ENCODE measurements at regions not wholly inside any gene's neighbourhood (a gene's known extent, or its start where the extent isn't known, plus 50 kb on each side); places are given as distances from the start of the nearest gene placed in this dataset.
"Not testable (repeated sequence)": the region's sequence is repeated elsewhere in the genome, so short reads cannot be mapped to it uniquely, and the experiment has no call there.

GRCh38 chr13:111702059-111702458 lies 364.9 kb upstream of the SOX1 start:
- H2BK12ac ChIP-seq (ENCODE audit: insufficient read length, low read depth, low read length); H3K27me3 Mint-ChIP-seq (ENCODE audit: low read depth); H3K18ac ChIP-seq (ENCODE audit: insufficient read length, low read depth, low read length); H3K27me3 ChIP-seq (ENCODE audit: insufficient read depth, low read length); H3K9me3 ChIP-seq (ENCODE audit: control insufficient read depth, low read depth, low read length); H4K91ac ChIP-seq (ENCODE audit: insufficient read length, low read depth, low read length); H3K9ac ChIP-seq (ENCODE audit: extremely low read depth, insufficient read length, low read length); H4K20me1 ChIP-seq (ENCODE audit: control insufficient read depth, insufficient read depth, insufficient read length); H3K79me1 ChIP-seq (ENCODE audit: insufficient read depth, low read depth, low read length, poor library complexity, severe bottlenecking); H2BK15ac ChIP-seq (ENCODE audit: low read depth, low read length); H3K4me3 Mint-ChIP-seq; DNase-seq; H3K27ac Mint-ChIP-seq; H4K8ac ChIP-seq (replicated peaks; ENCODE audit: insufficient read length, low read depth, low read length); H3K36me3 Mint-ChIP-seq (ENCODE audit: insufficient read depth in 1 of 3, low read depth in 3 of 3); H3K79me2 ChIP-seq (ENCODE audit: insufficient read depth, low read length); H3K14ac ChIP-seq (ENCODE audit: insufficient read depth, low read length); H3K9me3 Mint-ChIP-seq; H3K4me1 Mint-ChIP-seq; H3K27ac ChIP-seq (ENCODE audit: insufficient read length, low read depth, low read length); H2BK5ac ChIP-seq (ENCODE audit: insufficient read length, low read length); H2AFZ ChIP-seq (ENCODE audit: low read length); H3K23me2 ChIP-seq (ENCODE audit: insufficient read length, low read depth, low read length, poor library complexity, severe bottlenecking); H2BK120ac ChIP-seq (ENCODE audit: low read depth, low read length, poor library complexity, severe bottlenecking); H3K4me1 ChIP-seq (ENCODE audit: insufficient read depth, low read length); H3T11ph ChIP-seq (ENCODE audit: low read length); H3K56ac ChIP-seq (ENCODE audit: insufficient read length, low read depth, low read length); H2BK20ac ChIP-seq (ENCODE audit: low read depth, low read length, poor library complexity, severe bottlenecking); H2AK5ac ChIP-seq (ENCODE audit: insufficient read length, low read length); H3K23ac ChIP-seq (ENCODE audit: insufficient read length, low read depth, low read length); H4K5ac ChIP-seq (ENCODE audit: insufficient read length, low read depth, low read length); H3K4me2 ChIP-seq (ENCODE audit: insufficient read depth, insufficient read length, low read length); H3K4ac ChIP-seq (ENCODE audit: low read depth, low read length): not testable (repeated sequence)
- no CpG with 5 or more reads among the region's 5 CpGs for WGBS (ENCODE audit: extremely low coverage, insufficient read length, low lambda C conversion rate)
